ENCODE measurements at regions not wholly inside any gene's neighbourhood (a gene's known extent, or its start where the extent isn't known, plus 50 kb on each side); places are given as distances from the start of the nearest gene placed in this dataset.

GRCh38 chr9:86854898-86855523, 92.3 kb downstream of the GAS1 start:
- TF ChIP-seq, protein P1, sequence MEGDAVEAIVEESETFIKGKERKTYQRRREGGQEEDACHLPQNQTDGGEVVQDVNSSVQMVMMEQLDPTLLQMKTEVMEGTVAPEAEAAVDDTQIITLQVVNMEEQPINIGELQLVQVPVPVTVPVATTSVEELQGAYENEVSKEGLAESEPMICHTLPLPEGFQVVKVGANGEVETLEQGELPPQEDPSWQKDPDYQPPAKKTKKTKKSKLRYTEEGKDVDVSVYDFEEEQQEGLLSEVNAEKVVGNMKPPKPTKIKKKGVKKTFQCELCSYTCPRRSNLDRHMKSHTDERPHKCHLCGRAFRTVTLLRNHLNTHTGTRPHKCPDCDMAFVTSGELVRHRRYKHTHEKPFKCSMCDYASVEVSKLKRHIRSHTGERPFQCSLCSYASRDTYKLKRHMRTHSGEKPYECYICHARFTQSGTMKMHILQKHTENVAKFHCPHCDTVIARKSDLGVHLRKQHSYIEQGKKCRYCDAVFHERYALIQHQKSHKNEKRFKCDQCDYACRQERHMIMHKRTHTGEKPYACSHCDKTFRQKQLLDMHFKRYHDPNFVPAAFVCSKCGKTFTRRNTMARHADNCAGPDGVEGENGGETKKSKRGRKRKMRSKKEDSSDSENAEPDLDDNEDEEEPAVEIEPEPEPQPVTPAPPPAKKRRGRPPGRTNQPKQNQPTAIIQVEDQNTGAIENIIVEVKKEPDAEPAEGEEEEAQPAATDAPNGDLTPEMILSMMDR (IDR thresholded peaks at IDR 0.05; ENCODE audit: low read depth, low read length, missing control alignments) = no peak
- H3K4me3 ChIP-seq (ENCODE audit: low read depth, low read length) = no peak overlapping the region
- DNase-seq (ENCODE audit: low read depth) = no peak

GRCh38 chr9:86846656-86847055, 100.7 kb downstream of the GAS1 start:
- DNase-seq (ENCODE audit: low read depth) = no peak
- H3K4me3 ChIP-seq (ENCODE audit: low read depth, low read length) = no peak overlapping the region

GRCh38 chr9:86843206-86843605, 104.1 kb downstream of the GAS1 start:
- TF ChIP-seq, protein P1 (IDR thresholded peaks at IDR 0.05; ENCODE audit: low read depth, low read length, missing control alignments) = no peak
- DNase-seq (ENCODE audit: low read depth) = no peak
- no peak overlapping the region for H3K4me3 ChIP-seq (ENCODE audit: low read depth, low read length)

More at GRCh38 chr9:86846656-86847055, 100.7 kb downstream of the GAS1 start:
- TF ChIP-seq, protein P1 (IDR thresholded peaks at IDR 0.05; ENCODE audit: low read depth, low read length, missing control alignments) = no peak

DNA sequence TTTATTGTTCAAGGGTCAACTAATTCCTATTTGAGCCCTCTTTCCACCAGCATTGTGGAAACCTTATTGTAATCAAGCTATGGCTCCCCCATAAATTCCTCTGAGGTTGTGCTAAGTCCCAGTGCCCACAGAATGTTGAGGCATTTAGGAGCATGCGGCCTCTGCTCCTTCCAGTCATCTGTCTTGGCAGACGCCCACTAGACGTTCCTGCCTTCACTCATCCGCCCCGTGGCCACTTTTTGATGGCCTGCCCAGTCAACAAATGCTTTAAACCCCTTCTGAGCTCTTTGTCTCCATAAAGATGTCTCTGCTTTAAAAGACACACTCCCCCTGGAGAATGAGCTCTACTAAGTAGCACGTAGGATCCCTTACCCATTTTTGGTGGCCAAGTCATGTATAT, 104.7 kb downstream of the GAS1 start:
- no peak overlapping the region for H3K4me3 ChIP-seq (ENCODE audit: low read depth, low read length)
- TF ChIP-seq, protein P1 (IDR thresholded peaks at IDR 0.05; ENCODE audit: low read depth, low read length, missing control alignments) = no peak
- DNase-seq (ENCODE audit: low read depth) = no peak

GRCh38 chr9:86839522-86839921, 107.8 kb downstream of the GAS1 start:
- TF ChIP-seq, protein P1 (IDR thresholded peaks at IDR 0.05; ENCODE audit: low read depth, low read length, missing control alignments) = no peak
- H3K4me3 ChIP-seq (ENCODE audit: low read depth, low read length) = no peak overlapping the region
- DNase-seq (ENCODE audit: low read depth) = no peak

DNA sequence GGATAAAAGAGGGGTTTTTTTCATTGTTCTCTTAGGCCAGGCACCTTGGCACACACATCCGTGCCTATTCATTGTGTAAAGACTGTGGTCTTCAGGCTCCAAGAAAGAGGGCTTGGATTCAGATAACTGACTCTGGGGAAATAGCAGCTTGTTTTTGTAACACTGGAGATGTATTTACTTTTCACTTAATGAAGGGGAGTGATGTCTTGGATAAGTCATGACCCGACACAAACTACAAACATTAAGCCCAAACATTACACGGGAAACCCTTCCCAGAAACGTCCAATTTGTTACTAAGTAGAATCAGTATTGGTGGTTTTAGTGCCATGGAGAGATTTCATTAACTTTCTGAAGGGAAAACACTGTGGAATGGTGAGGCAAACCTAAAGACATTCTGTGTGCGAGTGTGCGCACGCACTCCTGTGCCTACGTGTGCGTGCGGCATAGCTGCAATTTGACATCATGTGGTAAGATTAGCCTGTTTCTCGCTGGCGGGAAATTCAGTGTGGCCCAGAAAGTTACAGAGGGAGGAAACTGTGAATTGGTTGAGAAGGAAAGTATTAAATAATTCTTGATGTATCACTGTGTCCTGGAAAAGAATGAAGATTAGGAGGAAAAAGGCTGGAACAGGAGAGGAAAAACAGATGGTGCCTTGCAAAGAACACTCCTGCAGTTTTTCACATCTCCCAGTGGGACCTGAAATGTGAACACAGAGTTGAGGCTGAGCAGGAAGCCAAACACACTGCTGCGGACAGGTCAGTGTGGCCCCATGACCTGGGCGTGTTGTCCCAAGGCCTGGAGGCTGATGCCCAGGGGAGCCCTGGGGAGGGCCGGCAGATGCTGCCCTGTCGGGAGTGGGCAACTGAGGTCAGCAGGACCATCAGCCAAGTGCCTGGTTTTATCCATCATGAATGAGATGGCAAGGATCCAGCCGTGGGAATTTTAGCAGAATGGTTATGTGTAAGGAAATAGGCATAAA, 108.5 kb downstream of the GAS1 start:
- DNase-seq (ENCODE audit: low read depth) = no peak
- TF ChIP-seq, protein P1 (IDR thresholded peaks at IDR 0.05; ENCODE audit: low read depth, low read length, missing control alignments) = no peak

More for the DNA sequence above, 108.5 kb downstream of the GAS1 start:
- H3K4me3 ChIP-seq (ENCODE audit: low read depth, low read length) = no peak overlapping the region
